Kidney (tissue), 13 donors: ENCODE measurements at regions not wholly inside any gene's neighbourhood (a gene's known extent, or its start where the extent isn't known, plus 50 kb on each side); places are given as distances from the start of the nearest gene placed in this dataset.

Experiments used
- DNase-seq, 5 donors: peaks; one replicate each; pipeline ENCODE4 v3.0.0-alpha.2; 2013 to 2020
- FAIRE-seq: peaks from 2 replicates; lab custom pipeline; 2012; peaks lifted over from hg19 to GRCh38; lab: Jason Lieb, UNC
- H3K27ac ChIP-seq, 2 donors: one replicate each; pipeline ENCODE4 v1.7.0; 2013; ENCODE audit warnings: low read depth in 2 of 2, low read length in 2 of 2, inconsistent platforms in 1 of 2
- H3K27me3 ChIP-seq: one replicate; pipeline ENCODE4 v1.7.1; 2013; ENCODE audit warnings: low read length, inconsistent platforms; ENCODE audit not compliant: control insufficient read depth, insufficient read depth
- H3K36me3 ChIP-seq, 3 donors: one replicate each; pipeline versions ENCODE4 v1.7.0 to v1.7.1; 2013; ENCODE audit warnings: low read length in 3 of 3, control low read depth in 1 of 3, inconsistent platforms in 1 of 3; ENCODE audit not compliant: insufficient read depth in 3 of 3, control insufficient read depth in 2 of 3
- H3K4me1 ChIP-seq, 3 donors: one replicate each; pipeline versions ENCODE4 v1.7.0 to v1.7.1; 2013; ENCODE audit warnings: low read length in 3 of 3, inconsistent platforms in 1 of 3, low read depth in 1 of 3; ENCODE audit not compliant: control insufficient read depth in 2 of 3, insufficient read depth in 2 of 3
- H3K4me3 ChIP-seq, 3 donors: one replicate each; pipeline versions ENCODE4 v1.7.0 to v1.8.1; 2013; ENCODE audit warnings: low read length in 3 of 3, control low read depth in 1 of 3, inconsistent platforms in 1 of 3
- H3K9ac ChIP-seq, 3 donors: one replicate each; pipeline versions ENCODE4 v1.7.0 to v1.7.1; 2013; ENCODE audit warnings: low read length in 3 of 3, control low read depth in 1 of 3, inconsistent platforms in 1 of 3
- H3K9me3 ChIP-seq, 3 donors: one replicate each; pipeline versions ENCODE4 v1.7.0 to v1.7.1; 2013; ENCODE audit warnings: low read length in 3 of 3, control low read depth in 1 of 3, inconsistent platforms in 1 of 3; ENCODE audit not compliant: control insufficient read depth in 2 of 3, insufficient read depth in 1 of 3
- intact Hi-C: fragments of 100-400 bp; cut with DNase I; formaldehyde crosslinking; loops from one replicate; pipeline ENCODE4 v1.11.1; 2022
- TF ChIP-seq, protein P1 (sequence below): IDR thresholded peaks from 3 replicates; pipeline ENCODE4 v1.5.1; 2012; ENCODE audit warnings: mild to moderate bottlenecking, moderate library complexity, borderline replicate concordance; ENCODE audit not compliant: insufficient read depth; ENCODE audit errors: extremely low read depth
- donor health status: control.
- donor health status: control.
- donor health status: control.
- donor health status: control.
- donor health status: control.
- donor health status: DM: yes; HTN: yes; CAD: no.
- donor health status: Normal renal cell carcinoma (clear cell type).

DNA sequence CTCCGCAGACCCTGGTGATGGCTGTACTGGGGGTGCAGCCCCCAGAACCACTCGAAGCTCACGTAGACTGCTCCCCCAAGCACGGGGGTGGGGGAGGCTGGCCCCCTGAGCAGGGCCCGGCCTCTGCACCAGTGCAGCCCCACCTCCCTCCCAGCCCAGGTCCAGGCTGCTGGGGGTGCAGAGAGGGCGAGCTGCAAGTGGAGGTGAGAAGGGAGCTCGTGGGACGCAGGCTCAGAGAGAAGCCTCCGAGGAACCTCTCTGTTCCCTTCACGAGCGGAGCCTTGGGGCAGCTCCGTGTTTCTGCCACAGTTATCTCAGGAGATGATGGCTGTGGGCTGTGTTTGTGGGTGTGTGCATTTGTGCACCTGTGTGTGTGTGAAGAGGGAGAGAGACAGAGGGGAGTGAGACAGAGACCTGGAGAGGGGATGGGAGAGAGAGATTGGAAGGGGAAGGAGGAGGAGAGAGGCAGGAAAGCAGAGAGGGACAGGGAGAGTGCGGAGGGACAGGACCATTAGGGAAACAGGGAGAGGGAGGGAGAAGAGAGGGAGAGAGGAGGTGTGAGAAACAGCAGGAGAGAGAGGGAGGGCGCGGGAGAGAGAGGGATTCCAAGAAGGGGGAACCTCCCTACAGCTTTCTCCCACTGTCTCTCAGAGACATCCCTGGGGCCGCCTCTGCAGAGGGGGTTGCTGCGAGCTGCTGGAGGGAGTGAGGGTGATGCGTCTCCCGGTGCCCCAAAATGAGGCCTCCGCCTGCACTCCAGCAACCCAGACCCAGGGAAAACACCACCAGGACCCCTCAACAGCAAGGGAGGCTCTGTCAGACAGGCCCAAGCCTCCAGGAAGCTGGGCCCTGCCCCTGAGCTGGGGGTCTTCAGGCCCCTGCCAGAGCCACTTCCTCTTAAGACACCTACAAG lies 1488.6 kb downstream of the BRD1 start:
- FAIRE-seq (no peak), DNase-seq (peak in 1 of 5 donors; percentile 41)
- TF ChIP-seq, protein P1, sequence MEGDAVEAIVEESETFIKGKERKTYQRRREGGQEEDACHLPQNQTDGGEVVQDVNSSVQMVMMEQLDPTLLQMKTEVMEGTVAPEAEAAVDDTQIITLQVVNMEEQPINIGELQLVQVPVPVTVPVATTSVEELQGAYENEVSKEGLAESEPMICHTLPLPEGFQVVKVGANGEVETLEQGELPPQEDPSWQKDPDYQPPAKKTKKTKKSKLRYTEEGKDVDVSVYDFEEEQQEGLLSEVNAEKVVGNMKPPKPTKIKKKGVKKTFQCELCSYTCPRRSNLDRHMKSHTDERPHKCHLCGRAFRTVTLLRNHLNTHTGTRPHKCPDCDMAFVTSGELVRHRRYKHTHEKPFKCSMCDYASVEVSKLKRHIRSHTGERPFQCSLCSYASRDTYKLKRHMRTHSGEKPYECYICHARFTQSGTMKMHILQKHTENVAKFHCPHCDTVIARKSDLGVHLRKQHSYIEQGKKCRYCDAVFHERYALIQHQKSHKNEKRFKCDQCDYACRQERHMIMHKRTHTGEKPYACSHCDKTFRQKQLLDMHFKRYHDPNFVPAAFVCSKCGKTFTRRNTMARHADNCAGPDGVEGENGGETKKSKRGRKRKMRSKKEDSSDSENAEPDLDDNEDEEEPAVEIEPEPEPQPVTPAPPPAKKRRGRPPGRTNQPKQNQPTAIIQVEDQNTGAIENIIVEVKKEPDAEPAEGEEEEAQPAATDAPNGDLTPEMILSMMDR: no peak
- intact Hi-C loops: no loop called here
- Histone ChIP-seq H3K27ac (no peak overlapping the region), H3K9ac (no peak overlapping the region), H3K36me3 (no peaks in the 10 kb centered on the region), H3K27me3 (no peaks in the 10 kb centered on the region), H3K9me3 (no peaks in the 10 kb centered on the region), H3K4me3 (no peak overlapping the region), H3K4me1 (no peaks in the 10 kb centered on the region)

DNA sequence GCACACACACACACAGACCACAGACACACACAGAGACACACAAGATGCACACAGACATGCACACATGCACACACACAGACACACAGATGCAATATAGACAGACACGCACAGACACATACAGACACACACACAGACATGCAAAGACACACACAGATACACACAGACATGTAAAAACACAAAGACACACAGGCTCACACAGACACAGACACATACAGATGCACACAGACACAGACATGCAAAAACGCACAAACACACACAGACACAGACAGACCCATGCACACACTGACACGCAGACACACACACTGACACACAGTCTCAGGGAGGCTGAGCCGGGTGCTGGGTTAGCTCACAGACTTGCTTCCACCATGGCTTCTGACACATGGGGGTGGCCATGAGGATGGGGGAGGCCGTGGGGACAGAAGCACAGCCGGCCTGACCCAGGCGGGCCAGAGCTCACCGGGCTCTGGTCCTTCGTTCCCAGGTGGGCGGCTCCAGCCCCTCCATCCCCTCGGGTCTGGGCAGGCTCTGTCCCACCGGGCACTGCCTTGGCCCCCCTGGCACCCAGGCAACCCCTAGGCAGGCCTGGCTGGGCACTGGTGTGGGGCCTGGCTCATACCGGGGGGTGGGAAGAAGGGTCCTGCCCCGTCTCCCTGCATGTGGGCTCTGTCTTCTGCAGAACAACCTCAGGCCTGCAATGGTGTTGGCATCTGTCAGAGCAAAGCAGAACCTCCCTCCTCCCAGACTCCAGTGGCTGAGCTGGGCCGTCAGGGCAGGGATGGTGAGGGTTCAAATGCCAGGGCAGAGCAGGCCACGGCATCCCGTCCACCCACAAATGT lies 1489.5 kb downstream of the BRD1 start:
- Histone ChIP-seq H3K9ac (no peak overlapping the region), H3K4me1 (no peaks in the 10 kb centered on the region), H3K36me3 (no peaks in the 10 kb centered on the region), H3K4me3 (no peak overlapping the region), H3K9me3 (no peaks in the 10 kb centered on the region), H3K27me3 (no peaks in the 10 kb centered on the region), H3K27ac (no peak overlapping the region)
- FAIRE-seq: no peak
- intact Hi-C loops: no loop called here
- TF ChIP-seq, protein P1: no peak
- DNase-seq: peak in 1 of 5 donors; percentile 43

DNA sequence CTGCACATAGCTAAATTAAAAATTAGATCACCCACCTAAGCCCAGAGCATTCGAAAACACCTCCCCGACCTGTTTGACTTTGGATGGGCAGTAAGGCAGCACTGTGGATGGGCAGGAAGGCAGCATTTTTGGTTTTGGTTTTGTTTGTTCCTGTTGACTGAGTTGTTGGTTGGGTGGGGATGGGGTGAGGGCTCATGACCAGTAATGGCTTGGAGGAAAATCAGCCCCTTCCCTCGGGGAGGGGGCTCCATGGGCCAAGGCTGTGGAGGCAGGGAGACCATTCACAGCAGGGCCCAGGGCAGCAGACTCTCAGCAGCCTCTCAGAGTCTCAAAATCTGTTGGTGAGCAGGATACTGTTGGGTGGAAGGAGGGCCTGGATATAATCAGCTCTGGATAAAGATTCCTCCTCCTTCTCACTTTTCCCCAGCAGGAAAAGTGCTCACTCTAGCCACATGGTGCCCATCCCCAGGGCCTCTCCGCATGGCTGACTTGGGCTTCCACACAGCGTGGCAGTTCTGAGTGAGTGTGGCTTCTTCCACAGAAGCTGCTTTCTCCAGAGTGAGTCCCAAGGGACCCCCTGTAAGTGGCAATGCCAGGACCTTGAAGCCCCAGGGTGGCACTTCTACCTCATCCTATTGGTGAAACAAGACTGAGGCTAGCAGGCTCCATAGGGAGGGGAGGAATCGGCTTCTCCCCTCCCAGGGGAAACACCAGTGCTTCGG lies 1491.2 kb downstream of the BRD1 start:
- Histone ChIP-seq H3K27me3 (no peaks in the 10 kb centered on the region), H3K4me1 (no peaks in the 10 kb centered on the region), H3K4me3 (no peak overlapping the region), H3K9me3 (no peaks in the 10 kb centered on the region), H3K36me3 (no peaks in the 10 kb centered on the region), H3K9ac (no peak overlapping the region), H3K27ac (no peak overlapping the region)
- intact Hi-C loops: no loop called here
- TF ChIP-seq, protein P1: no peak
- peak in 1 of 5 donors; percentile 20 for DNase-seq
- FAIRE-seq: no peak
